Activated CD8-positive, alpha-beta memory T cell treated with anti-CD3 and anti-CD28 coated beads for 1 hour (primary cell): ENCODE measurements at regions not wholly inside any gene's neighbourhood (a gene's known extent, or its start where the extent isn't known, plus 50 kb on each side); places are given as distances from the start of the nearest gene placed in this dataset.

Experiments used
- DNase-seq, 2 donors: peaks; one replicate each; pipeline ENCODE4 v3.0.0-alpha.2; 2020; ENCODE audit warnings: low read depth in 1 of 2; ENCODE audit errors: extremely low read depth in 1 of 2

DNA sequence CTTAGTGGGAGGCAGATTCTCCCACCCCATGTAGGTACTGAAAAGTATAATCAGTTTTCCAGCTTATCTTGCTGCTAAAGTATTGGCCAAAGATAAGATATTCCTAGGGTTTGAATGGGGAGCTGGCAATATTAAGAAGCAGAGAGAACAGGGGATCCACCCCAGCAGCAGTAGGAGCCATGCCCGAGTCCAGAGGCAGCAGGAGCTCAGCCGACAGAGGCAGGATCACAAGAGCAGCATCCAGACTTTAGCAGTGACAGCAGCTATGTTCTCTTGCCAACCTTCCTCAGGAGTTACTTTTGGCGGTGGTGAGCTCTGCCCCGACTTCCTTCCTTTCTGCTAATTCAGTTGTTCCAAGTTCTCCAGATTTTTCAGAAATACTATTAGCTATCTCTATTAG is 224.5 kb downstream of the GADD45G start:
- no peak for DNase-seq

DNA sequence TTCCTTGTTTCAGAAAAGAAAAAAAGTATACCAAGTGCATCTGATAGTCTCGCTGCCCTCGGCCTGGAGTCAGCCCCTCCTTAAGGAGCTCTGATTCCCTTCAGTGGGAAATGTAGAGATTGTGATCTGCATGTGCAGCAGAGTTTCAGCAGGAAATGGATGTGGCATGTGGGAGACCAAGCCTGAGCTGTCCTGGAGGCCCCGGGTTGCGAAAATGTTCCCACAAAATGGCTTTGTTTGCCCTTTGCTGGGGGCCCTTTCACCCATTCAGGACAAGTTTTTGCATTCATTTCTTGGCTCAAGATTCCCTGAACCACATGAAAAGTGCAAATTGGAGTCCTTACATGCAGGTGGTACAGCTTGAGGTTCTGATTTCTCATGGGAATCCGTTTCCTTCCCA is 230.9 kb downstream of the GADD45G start:
- no peak for DNase-seq

DNA sequence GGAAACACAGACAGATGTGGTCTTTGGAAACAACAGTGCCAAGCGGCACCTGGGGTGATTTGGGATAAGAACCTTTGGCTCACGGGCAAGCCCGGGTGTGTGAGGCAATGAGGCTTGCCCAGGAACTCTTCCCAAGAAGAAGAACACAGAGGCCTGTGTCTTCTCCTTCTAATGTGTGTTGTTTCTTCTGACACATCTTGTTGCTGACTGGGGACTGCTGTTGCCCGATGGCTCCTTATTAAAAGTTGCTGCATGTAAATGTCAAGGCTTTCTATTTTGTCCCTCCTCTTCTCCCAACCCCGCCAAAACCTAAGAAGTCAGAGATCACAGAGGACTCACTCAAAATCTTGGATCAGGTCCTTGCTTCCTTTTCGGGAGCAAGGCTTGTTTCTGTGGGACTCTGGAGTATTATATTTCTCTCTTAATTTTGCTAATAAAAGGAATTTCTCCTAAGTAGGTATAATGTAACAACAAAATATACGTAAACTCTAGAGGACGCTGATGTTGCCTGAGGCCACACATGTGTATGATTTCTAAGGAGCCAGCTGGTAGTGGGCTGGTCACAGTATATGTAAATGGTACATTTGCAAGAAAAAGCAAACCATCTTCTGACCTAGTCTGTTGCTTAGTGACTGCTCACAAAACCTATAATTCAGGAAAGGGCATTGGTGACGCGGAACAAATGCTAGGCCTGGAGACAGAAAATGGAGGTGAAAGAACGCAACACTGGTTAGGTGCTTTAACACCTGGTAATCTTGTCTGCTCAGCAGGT is 232.5 kb downstream of the GADD45G start:
- DNase-seq = no peak

DNA sequence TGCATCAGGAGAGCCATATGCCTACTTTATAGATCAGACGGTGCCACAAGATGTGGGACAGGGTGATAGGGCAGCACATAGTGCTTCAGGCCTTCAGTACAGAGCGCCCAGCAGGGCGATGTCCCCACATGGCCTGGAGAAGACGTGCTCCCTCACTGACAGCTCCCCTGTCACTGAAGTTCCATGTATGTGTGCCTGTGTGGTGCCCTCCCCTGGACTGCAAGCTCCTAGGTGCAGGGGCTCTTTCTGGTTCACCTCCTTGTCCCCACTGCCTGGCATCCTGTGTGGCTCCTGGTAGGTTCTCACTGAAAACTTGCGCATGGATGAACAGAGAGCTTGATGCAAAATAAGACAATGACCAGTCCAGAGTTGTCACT is 233.1 kb downstream of the GADD45G start:
- DNase-seq = no peak

DNA sequence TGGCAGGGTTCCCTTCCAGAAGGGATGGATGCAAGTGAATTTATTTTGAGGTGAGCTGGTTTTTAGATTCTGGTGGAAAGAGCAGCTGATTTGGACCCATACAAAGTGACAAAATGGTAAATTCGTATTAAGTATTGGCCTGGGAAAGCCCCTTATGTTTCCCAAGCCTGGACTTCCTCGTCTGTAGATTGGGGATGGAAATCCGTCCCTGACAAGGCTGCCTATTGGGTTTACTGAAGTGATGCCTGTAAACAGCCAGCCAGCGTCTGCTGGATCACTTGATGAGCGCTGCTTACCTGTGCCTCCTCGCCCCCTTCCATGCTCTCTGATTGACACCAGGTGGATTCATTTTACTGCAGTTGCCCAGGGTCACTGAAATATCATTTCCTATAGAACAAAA is 233.8 kb downstream of the GADD45G start:
- DNase-seq = no peak

DNA sequence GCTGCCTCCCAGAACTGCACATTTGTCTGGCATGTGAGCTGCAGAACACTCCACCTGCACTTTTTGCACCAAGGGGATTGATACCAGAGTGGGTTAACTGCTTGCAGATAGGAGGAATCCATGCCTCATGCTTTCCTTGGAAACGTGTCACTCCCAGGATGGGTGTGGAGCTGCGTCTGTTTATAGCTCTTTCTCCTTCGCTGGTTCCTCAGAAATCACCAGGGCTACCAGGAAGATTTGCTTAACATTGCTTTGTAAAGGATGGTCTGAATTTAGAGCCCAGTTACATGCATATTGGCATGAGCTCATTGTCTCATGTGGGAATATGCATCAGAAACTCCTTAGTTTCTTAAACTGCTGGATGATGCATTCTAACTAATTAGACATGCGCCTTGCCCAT is 234.6 kb downstream of the GADD45G start:
- DNase-seq = no peak

DNA sequence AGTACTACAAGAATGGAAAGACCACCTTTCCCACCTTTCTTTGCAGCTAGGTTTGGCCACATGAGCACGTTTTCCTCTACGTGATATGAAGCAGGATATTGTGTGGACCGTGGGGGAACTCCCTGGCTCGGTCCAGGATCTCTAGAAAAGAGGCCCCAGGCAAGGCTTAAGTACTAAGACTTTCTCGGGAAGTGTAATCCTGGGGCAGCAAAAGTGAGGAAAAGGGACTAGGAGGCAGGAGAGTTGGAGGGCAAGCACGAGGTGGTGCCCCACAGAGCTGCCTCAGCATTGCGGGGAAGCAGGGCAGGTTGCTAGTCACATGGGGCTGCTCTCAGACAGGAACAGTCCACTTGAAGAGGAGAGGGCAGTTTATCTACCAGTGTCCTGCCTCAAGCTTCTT is 235.1 kb downstream of the GADD45G start:
- DNase-seq = no peak

DNA sequence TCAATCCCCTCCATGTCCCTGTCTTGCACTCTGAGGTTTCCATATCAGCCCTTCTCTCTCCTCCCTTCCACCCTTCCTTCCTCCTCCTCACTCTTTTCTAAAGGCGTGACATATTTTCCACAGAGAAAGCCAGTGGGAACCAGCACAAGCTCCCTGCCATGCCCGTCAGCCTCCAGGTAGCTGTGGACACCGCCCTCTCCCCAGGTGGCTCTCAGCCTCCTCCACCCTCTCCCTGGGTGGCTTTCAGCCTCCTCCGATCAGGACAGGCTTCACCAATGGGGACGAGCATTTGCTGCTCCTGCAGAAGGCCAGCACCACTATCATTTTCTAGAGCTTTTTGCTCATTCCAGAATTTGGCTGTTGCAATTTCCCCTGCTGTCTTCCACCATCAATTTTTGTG is 236.6 kb downstream of the GADD45G start:
- DNase-seq = no peak

DNA sequence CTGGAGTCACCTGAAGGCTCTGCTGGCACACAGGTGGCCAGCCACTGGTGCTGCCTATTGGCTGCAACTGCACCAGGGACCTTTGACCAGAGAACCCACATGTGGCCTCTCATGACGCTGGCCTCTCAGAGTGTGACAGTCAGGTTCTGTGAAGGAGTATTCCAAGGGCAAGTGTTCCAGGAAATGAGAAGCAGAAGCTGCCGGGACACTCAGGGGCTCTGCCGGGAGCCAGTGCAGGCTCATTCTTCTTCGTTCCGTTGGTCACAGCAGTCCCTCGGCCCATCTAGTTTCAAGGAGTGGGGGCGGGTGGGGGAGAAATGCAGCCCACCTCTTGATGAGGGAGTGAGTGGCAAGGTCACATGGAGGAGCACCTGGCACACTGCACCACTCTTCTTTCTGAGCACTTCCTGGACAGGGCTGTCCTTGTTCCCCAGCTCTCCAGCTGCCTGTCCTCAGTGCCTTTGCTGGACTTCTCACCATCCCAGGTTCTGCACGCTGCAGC is 237.5 kb downstream of the GADD45G start:
- DNase-seq = no peak

DNA sequence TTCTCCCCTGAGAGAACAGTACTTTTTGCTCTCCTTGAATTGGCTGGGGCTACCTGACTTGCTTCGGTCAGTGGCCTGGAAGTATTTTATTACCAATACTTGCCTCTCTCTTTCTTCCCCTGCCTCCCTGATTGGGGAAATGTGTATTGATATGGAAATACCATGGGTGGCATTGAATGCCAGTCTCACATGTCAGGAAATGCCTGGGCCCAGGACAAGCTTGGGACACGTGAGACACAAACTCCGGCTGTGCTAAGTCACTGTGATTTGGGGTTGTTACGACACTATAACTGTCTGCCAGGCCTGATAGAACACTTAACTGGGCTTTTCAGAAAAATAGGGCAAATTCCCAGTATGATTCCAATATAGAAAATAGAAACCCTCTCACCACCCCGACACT is 238.3 kb downstream of the GADD45G start:
- DNase-seq = no peak

DNA sequence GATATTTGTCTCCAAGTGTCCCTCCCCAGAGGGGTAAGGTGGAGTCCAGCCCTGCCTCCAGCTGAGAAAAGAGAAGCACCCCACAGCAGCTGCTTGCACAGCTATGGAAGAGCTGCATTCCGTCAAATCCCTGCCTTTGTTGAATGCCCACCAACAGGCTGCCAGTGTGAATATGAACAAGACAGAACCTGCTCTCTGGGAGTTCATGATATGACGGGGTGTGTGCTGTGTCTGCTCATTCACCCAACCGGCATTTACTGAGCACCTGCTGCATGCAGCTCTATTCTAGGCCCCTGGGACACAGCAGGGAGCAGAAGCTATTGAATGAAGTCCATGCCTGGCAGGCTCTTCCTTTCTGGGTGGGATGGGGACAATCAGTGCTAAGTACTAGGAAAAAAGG is 238.8 kb downstream of the GADD45G start:
- DNase-seq = no peak

DNA sequence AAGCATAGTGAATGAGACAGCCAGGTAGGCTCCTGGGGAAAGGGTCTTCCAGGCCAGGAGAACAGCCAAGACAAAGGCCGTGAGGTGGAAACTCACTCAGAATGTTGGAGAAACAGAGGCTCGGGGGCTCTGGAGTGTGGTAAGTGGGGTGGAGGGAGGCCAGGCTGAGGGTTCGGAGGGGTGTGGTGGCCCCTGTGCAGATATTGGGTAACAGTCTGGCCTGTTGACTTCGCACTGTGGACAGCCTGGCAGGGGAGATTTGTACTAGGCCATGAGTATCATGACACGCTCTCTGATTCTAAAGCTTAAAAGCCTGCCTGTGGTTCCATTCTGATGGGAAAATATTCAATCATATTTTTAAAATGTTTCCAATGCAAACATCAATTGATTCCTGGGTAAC is 239.3 kb downstream of the GADD45G start:
- DNase-seq = no peak

DNA sequence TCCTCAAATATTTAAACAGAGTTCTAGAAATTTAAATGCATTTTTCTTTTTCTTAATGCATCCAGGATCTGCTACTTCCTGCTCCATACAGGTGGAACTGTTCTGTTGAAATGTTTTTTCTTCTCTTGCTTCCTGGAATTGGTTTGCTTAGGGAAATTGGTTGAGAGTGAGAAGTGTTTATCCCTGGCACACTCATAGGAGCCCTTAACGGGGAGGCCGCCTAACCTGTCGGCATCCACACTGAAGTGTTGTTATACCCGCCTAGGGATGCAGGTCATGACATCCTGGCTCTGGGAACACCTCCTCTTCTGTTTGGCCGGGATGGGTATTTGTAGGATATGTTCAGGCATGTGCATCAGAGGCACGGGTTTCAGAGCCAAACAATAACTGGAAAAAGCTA is 239.7 kb downstream of the GADD45G start:
- no peak for DNase-seq

DNA sequence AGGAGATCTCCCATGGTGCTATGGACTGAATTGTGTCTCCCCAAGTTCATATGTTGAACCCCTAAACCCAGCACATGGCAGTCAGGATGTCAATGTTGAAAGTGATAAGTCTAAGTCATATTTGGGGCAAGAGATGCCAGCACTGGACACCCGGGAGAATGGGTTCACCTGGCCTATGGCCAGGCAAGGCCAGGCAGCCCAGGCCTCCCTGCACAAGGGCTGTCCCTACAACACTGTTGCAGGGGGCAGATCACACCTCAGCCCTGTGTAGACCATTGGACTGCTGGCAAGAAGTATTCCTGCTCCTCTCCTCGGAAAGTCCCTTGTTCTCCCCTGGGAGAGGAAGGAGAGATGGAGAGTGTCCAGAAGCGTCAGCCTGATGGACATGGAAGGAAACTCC is 240.5 kb downstream of the GADD45G start:
- no peak for DNase-seq

DNA sequence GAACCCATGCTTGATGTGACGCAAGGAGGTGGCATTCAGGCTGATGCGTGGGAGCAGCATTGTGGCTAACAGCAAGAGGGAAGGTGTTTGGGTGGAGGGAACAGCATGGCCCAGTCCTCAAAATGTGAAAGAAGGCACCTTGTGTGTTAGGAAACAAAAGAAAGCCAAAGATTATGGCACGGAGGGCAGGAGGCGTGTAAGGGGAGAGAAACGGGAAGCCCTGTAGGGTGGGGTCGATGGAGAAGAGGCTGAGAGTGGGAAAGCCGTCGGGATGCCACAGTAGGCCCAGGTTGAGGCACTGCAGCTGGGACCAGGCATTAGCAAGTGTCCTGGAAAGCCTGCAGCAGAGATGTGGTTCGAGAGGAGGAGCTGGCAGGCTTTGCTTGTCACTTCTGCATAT is 241.1 kb downstream of the GADD45G start:
- no peak for DNase-seq

DNA sequence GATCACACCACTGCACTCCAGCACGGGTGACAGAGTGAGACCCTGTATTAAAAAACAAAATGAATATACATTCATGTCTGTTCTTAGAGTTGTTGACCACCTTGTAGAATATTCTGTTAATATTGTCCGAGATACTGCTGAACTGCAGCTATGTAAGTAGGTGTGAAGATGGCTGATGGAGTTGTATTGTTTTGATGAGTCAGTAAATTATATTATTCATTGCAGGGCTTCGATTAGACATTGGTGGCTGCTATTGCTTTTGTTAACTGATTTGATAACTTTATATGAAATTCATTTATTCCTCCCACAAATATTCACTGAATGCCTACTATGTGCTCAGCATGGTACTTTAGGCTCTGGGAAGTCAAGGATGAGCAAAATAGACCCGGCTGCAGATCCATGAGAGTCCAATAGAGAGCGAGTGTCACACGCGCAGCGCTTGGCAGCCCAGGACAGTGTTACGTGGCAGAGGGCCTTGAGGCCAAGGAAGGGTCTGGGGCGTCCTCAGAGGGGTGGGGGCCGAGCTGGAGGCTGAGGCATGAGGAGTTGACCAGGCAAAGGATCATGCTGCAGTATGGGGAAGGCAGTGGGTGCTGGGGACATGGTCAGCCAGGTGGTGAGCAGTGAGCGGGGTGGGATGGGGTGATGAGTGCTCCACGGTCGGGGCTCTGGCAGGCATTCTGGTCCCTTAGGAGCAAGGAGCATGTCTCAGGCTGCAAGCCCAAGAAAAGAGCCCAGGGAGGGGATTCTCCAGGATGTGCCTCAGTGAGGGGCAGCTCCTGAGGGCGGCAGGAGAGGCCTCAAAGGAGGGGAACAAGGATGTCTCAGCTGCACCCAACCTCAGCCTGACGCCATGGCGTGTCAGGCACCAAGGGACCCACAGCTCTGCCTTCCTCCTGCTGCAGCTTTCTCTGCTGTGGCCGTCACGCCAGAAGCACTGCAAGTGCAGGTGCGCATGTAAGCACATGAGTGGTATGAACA is 243.5 kb downstream of the GADD45G start:
- DNase-seq = no peak

DNA sequence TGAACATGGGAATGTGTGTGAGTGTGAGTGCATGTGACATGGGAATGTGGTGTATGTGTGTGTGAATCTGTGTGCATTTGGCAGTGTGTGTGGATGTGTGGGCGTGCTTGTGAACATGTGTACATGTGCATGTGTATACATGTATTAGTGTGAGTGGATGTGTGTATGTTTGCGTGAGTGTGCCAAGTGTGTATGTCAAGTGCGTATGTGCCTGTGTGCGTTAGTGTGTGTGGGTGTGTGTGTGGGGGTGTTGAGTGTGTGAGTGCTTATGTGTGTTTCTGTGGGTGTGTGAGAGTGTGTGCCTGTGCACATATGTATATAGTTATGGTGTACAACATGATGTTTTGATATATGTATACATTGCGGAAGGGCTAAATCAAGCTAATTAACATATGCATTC is 244.3 kb downstream of the GADD45G start:
- DNase-seq = no peak

DNA sequence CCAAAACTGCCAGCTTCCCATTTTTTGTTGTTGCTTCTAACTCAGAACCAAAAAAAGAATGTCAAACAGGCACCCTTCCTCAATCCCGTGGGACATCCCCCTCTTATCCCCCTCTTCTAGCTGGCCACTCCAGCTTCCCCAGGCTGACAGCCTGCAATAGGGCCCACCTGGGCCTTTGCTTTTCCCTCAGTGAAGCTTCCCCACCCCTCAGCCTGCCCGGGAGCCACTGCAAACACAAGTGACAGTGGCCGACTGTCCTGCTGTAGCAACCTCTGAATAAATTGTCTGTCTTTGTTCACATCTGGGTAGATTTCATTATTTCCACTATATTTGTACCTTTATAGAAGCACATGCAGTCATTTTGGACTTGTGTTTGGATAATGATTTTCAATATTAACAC is 245.3 kb downstream of the GADD45G start:
- DNase-seq = no peak

DNA sequence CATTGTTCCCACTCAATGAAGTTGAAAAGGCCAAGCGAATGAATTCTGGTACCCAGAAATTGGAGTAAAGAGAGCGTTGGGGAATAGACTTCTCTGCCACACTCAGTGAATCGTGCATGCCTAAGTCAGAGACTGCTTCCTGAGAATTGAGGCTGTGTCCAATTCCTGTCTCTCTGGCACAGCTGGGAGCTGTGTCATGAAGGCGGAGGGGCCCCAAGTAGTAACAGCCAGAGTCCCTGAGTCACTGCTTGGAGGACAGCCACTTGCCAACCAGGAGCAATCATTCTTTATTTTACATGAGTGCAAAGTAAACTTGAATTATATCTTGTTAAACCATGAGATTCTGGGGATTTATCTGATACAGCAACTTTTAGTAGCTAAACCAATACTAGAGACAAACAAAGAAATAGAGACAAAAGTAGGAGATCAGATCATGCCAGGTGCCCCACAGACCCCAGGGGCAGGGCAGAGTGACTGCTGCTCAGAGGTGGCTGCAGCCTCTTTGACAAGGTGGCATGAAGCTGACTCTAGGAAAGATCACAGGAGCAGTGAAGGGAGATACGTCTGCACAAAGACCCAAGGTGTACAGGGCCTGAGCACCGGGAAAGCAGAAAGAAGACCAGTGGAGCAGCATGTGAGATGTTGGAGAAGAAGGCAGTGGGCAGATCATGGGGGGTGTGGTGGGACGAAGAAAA is 246.0 kb downstream of the GADD45G start:
- no peak for DNase-seq

DNA sequence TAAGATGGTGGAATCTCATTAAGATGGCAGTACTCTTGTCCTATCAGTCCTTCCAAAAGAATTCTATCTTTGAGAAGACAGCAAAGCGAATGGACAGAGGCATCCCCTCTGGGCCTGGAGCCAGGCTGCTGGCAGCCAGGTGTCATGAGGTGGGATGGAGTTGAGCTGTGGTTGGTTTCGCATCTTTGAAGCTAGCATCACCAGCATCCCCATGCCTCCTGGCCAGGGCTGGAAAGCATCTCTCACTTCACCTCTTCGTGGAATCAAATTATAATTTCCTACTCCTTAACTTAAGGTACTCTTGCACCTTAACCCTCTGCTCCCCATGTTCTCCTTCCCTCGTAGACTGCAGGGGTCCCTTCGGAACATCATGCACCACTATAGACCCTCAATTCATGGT is 248.3 kb downstream of the GADD45G start:
- DNase-seq = no peak

DNA sequence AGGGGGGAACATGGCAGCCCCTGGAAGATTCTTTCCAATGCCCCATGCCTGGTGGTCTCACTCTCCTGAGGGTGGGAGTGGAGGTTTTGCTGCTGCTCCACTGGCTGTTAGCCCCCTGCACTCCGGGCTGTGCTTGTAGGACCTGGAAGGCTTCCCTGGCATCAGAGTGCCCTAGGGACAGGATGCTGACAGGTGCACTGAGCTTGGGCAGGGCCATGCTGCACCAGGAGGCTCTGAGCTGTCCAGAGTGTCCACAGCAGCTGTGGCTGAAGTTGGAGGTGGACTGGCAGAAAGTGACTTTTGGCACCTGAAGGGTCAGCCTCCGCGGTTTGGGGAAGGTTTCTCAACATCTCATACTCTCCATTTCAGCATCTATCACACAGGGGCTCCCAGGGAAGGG is 249.1 kb downstream of the GADD45G start:
- no peak for DNase-seq
